ENCODE measurements at regions not wholly inside any gene's neighbourhood (a gene's known extent, or its start where the extent isn't known, plus 50 kb on each side); places are given as distances from the start of the nearest gene placed in this dataset.
A peak's percentile ranks its signal among the peaks of the same experiment; 100 is the strongest.

DNA sequence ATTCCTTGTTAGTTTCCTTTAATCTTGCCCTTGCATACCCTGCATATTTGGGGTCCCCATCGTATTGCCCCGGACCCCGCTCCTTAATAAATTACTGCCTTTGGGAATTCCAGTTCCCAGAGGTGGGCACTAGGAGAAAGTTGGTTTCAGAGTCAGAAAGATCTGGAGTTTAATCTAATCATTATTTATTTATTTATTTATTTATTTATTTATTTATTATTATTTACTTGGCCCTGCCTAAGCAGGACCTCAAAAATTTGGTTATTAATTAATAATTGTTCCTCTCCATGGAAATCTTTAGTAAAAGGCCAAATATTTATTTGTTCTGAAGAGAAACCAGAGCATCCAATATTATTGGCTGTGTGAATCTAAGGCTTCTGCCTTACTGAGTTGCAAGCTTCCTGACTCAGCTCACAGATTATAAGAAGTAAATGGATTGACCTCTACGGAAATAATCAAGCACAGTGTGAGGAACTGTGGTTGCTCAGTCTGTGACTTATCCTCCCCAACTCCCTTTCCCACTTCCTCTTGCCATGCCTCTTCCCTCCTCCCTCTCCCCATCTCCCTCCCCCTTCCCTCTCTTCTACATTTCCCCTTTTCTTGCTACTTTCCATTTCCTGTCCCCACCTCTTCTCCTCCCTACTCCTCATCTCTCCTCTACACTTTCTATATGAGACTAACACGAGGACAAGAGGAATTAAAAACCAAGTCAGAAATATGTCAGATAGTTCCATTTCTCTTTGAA lies 61.5 kb upstream of the AP1S2 start:
- DNase-seq (ENCODE audit: low spot score) = no peak

DNA sequence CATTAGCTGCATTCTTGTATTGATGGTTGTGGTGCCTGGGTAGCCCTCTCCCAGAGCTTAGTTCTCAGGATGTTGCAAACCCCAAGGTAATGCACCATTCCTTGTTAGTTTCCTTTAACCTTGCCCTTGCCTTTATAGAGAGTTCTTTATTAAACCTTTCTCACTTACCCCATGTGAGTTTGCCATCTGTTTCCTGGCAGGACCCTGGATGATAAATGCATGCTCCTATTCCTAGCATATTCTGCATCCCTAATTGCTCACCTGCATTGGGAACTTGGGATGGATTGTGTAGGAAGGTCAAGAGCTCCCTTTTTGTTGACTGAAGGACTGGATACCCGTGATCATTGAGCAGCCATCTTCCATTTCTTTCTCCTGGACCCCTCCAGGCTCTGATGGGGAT lies 59.9 kb upstream of the AP1S2 start:
- DNase-seq (ENCODE audit: low spot score) = no peak

DNA sequence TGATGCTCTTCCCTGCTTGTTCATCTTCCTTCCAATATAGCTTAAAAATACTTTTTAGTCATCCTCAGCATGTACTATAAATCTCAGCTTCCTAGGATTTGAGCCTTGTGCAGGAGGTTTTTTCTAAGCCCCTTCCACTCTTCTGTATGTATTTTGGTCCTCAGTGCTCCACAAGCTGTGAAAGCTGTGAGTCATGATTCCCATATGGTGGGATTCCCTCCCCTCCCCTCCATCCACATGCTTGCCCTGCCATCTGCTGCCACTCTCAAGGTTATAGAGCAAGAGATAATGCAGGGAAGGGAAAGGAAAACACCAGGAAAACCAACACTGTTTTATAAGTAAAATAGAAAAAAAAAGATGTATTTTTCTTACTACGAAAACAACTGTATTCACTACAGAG lies 58.5 kb upstream of the AP1S2 start:
- DNase-seq (ENCODE audit: low spot score) = no peak

DNA sequence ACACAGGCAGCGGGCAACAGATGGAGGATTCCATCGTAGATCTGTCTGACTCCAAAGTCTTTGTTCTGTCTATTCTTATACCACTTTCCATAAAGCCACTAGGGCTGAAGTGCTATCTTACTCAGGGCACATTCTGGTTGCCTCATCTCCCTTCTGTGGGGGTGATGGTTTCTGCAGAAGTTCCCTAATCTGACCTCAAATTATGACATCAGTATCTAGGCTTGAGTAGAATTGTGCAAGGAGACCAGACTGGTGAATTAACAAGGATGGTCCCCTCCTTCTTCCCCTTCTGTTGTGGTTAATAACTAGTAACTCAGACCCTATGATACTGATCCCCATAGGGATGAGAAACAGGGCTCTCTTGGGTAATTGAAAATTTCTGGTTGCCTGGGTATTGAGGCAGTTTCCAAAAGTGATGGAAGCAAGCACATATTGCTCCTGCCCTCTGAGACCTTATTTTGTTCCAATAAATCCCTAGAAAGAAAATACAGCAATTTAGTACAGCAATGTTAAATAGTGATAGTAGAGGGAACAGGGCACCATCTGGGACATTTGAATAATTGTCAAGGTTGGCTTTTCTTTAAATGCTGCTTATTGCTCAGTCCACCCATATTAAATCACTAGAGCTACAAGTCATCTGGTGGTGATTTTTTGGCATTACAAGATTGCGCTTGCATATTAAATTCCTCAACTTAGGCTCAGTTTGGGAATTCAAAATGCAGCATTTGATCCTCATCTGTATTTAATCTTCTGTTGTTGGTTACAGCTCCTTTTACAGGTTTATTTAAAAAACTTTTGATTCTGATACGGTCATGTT lies 57.3 kb upstream of the AP1S2 start:
- no peak for DNase-seq (ENCODE audit: low spot score)

DNA sequence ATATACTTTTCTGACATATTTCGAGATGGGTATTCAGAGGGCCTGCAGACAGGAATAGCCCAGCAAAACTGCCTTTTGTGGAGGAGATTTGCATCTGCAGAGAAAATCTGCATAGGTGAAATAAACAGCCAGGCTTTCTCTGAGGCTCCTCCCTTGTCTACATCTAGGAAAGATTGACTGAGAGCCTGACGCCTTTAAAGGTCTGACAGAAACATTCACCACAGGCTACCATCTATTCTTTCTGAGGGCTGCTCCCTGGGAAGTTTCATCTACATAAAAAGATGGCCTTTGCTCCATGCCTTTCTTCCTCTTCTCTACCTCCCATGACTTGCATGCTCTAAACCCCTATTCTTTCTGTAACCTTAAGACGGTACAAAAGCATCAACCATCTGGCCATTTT lies 55.0 kb upstream of the AP1S2 start:
- DNase-seq (ENCODE audit: low spot score) = no peak

DNA sequence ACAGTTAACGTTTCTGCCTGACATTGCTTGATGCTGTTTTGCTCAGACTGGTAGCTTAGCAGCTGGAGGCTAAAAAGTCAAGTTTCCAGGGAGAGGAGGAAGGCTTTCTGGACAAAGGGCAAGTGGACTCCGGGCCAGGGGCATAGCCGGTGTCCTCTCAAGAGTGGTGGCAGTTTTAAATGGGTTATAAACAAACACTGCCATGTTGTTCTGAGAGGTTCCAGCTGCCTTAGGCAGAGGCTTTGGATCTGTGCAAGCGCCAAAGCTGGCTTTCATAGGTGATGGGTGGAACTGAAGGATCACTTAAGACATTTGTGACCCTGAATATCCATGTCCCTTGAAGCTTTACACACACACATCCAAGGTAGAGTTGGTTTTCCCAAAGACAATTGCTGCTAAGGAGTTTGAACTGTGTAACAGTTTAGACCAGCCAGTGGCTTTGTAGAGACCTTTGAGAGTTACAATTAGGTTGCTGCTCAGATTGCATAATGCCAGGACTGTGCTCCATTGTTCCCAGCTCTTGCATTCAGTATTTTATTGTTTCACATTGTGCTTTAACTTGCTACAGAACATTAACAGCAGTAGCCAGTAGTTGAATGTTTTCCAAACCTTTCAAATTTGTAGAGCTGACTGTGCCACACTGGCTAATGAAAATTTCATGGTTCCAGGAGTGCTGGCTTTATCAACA lies 54.1 kb upstream of the AP1S2 start:
- DNase-seq (ENCODE audit: low spot score) = no peak

DNA sequence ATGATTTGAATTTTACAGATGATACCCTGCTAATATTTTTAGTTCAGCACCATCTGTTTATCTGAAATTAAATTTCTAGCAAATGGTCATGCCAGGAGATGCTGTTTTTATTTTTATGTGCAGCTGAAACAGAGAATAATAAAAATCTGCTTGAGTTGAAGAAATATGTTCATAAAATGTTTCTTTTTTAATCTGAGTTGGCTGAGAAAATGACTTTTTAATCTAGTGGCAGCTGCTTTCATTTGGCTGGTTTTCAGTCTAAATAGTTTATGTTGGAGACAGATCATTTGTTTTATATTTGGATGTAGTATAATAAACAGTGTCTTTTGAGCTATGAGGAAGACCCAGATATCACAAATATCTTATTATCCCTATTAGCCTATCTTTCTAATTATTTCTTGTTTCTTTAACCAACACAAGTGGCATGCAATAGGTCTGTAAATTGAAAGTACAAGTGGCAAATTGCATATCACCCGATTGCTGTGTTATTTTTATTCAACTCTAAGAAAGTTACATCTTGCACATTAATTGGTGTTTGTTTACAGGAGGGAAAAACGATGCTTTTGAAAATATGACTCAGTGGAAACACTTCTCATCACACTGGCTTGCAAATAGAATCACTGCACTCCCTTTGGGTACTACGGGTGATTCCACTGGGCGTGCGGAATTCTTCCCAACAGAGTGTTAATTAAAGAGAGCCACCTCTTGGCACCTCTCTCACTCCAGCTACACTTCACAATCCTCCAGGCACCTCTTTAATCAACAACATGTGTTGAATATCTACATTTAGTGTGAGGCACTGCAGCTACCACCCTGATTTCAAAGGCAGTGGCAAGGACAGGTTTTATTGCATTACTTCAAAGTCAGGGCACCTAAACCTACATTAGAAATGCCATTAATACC lies 51.7 kb upstream of the AP1S2 start:
- DNase-seq (ENCODE audit: low spot score) = no peak

Small RNA genes in the stretch of these regions (small RNA-seq; reads per million reads assigned to genes)
- gene RNU5F-7P = 7.9 reads per million, percentile 87 among the genes with 10 or more reads in this experiment

Measured in HT-29 (cell line).